ENCODE measurements at regions not wholly inside any gene's neighbourhood (a gene's known extent, or its start where the extent isn't known, plus 50 kb on each side); places are given as distances from the start of the nearest gene placed in this dataset.

DNA sequence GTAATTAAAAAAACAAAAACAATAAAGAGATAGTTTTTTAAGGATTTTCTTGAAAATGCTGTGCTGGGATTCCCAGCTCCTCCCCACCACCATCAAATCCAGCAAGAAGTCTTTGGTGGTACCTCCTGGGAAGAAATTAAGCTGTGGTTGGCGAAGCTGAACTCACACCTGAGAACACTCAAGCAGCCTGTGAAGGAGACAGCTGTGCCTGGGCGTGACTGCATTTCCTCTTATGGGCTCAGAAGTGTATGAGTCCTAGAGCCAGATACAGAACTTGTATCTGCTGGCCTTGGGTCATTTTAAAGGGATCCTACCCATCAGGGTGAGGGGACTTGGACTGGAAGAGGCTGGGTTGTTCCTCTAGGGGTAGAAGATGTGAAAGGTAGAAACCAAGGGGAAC, 561.2 kb upstream of the SGCD start:
- H3K27ac ChIP-seq (ENCODE audit: low read depth, low read length): no peak overlapping the region
- peaks cover 0 to 4% (median 0%) of the 10 kb centered on the region in 5 donors for H3K27me3 ChIP-seq (ENCODE audit: control insufficient read depth in 5 of 5, insufficient read depth in 4 of 5, low read length in 5 of 5)
- H3K4me1 ChIP-seq (ENCODE audit: control insufficient read depth in 5 of 5, insufficient read depth in 5 of 5, low read length in 5 of 5): no peaks in the 10 kb centered on the region
- no peak overlapping the region for H3K4me3 ChIP-seq (ENCODE audit: low read depth in 1 of 5, low read length in 5 of 5)
- H3K36me3 ChIP-seq (ENCODE audit: control insufficient read depth in 5 of 5, insufficient read depth in 5 of 5, low read length in 5 of 5): no peaks in the 10 kb centered on the region
- H3K9ac ChIP-seq (ENCODE audit: low read length in 5 of 5): no peak overlapping the region
- peaks cover 0 to 10% (median 6%) of the 10 kb centered on the region in 5 donors for H3K9me3 ChIP-seq (ENCODE audit: control insufficient read depth in 5 of 5, low read length in 5 of 5)

DNA sequence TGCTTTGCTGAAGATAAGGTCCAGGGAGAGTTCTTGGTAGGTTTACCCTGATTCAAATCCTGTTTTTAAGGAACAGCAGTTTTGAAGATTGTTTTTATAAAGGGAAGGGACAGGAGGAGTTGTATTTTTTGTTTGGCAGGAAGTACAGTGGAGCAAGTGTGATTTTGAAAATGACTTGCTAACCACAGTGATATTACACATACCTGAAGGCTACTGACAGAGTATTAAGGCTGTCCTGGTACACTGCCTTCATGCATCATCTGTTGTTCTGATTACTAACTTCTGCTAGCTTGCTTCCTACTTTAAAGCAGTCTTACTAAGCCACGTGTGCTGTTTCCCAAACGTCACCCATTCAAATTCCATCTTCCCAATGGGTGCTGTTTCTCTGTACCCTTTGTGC, 559.5 kb upstream of the SGCD start:
- Histone ChIP-seq H3K36me3 (ENCODE audit: control insufficient read depth in 5 of 5, insufficient read depth in 5 of 5, low read length in 5 of 5) (no peaks in the 10 kb centered on the region), H3K27ac (ENCODE audit: low read depth, low read length) (no peak overlapping the region), H3K27me3 (ENCODE audit: control insufficient read depth in 5 of 5, insufficient read depth in 4 of 5, low read length in 5 of 5) (peaks cover 0 to 4% (median 0%) of the 10 kb centered on the region in 5 donors)

DNA sequence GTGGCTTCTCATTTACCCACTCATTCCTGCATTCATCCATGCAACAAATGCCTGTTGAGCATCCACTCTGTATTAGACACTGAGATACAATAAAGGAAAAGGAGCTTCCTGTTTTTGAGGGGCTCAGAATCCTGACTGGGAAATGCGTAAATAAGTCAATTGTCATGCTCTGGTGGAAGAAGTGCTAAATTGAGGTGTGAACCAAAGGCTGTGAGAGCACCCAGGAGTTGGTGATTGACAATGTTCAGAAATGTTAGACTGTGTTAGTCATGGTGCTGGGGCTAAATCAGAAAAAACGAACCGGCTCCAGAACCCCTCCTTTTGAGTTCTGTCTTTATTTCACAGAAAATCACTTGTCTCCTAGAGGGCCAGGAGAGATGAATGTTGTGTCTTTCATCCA, 558.6 kb upstream of the SGCD start:
- Histone ChIP-seq H3K9me3 (ENCODE audit: control insufficient read depth in 5 of 5, low read length in 5 of 5) (peaks cover 0 to 6% (median 0%) of the 10 kb centered on the region in 5 donors), H3K27ac (ENCODE audit: low read depth, low read length) (no peak overlapping the region), H3K4me3 (ENCODE audit: low read depth in 1 of 5, low read length in 5 of 5) (no peak overlapping the region), H3K4me1 (ENCODE audit: control insufficient read depth in 5 of 5, insufficient read depth in 5 of 5, low read length in 5 of 5) (no peaks in the 10 kb centered on the region), H3K36me3 (ENCODE audit: control insufficient read depth in 5 of 5, insufficient read depth in 5 of 5, low read length in 5 of 5) (no peaks in the 10 kb centered on the region), H3K9ac (ENCODE audit: low read length in 5 of 5) (no peak overlapping the region), H3K27me3 (ENCODE audit: control insufficient read depth in 5 of 5, insufficient read depth in 4 of 5, low read length in 5 of 5) (peaks cover 0 to 4% (median 0%) of the 10 kb centered on the region in 5 donors)

More for the DNA sequence above, 559.5 kb upstream of the SGCD start:
- Histone ChIP-seq H3K9ac (ENCODE audit: low read length in 5 of 5) (no peak overlapping the region), H3K4me1 (ENCODE audit: control insufficient read depth in 5 of 5, insufficient read depth in 5 of 5, low read length in 5 of 5) (no peaks in the 10 kb centered on the region), H3K4me3 (ENCODE audit: low read depth in 1 of 5, low read length in 5 of 5) (no peak overlapping the region), H3K9me3 (ENCODE audit: control insufficient read depth in 5 of 5, low read length in 5 of 5) (peaks cover 0 to 6% (median 0%) of the 10 kb centered on the region in 5 donors)

- H3K27me3 ChIP-seq (ENCODE audit: control insufficient read depth in 5 of 5, insufficient read depth in 4 of 5, low read length in 5 of 5): no peaks in the 10 kb centered on the region
- H3K27ac ChIP-seq (ENCODE audit: low read depth, low read length): no peak overlapping the region
- H3K9me3 ChIP-seq (ENCODE audit: control insufficient read depth in 5 of 5, low read length in 5 of 5): peaks cover 0 to 4% (median 0%) of the 10 kb centered on the region in 5 donors
Measured at GRCh38 chr5:155772009-155772662, 554.8 kb upstream of the SGCD start.

DNA sequence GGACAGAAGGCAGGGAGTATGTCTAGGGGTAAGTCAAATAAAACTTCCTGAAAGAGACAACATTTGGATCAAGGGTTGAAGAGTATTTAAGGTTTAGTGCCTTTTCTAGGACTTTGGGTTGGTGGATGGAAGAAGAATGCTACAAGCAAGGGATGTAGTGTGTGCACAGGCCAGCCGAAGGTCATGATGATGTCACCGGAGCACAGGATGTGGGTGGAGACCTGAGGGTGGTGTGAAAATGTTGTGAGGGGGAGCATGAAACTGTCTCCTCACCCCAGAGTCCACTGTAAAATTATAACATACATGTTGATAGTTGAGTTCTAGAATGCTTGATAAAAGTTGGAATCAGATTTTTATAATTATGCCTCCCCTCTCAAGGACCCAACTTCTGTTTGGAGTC, 553.3 kb upstream of the SGCD start:
- no peaks in the 10 kb centered on the region for H3K36me3 ChIP-seq (ENCODE audit: control insufficient read depth in 5 of 5, insufficient read depth in 5 of 5, low read length in 5 of 5)
- no peak overlapping the region for H3K9ac ChIP-seq (ENCODE audit: low read length in 5 of 5)
- H3K4me1 ChIP-seq (ENCODE audit: control insufficient read depth in 5 of 5, insufficient read depth in 5 of 5, low read length in 5 of 5): no peaks in the 10 kb centered on the region
- H3K9me3 ChIP-seq (ENCODE audit: control insufficient read depth in 5 of 5, low read length in 5 of 5): peaks cover 0 to 4% (median 0%) of the 10 kb centered on the region in 5 donors
- H3K27ac ChIP-seq (ENCODE audit: low read depth, low read length): no peak overlapping the region
- H3K27me3 ChIP-seq (ENCODE audit: control insufficient read depth in 5 of 5, insufficient read depth in 4 of 5, low read length in 5 of 5): no peaks in the 10 kb centered on the region
- H3K4me3 ChIP-seq (ENCODE audit: low read depth in 1 of 5, low read length in 5 of 5): no peak overlapping the region

More at GRCh38 chr5:155772009-155772662, 554.8 kb upstream of the SGCD start:
- no peak overlapping the region for H3K9ac ChIP-seq (ENCODE audit: low read length in 5 of 5)
- H3K36me3 ChIP-seq (ENCODE audit: control insufficient read depth in 5 of 5, insufficient read depth in 5 of 5, low read length in 5 of 5): no peaks in the 10 kb centered on the region
- no peaks in the 10 kb centered on the region for H3K4me1 ChIP-seq (ENCODE audit: control insufficient read depth in 5 of 5, insufficient read depth in 5 of 5, low read length in 5 of 5)
- H3K4me3 ChIP-seq (ENCODE audit: low read depth in 1 of 5, low read length in 5 of 5): no peak overlapping the region

DNA sequence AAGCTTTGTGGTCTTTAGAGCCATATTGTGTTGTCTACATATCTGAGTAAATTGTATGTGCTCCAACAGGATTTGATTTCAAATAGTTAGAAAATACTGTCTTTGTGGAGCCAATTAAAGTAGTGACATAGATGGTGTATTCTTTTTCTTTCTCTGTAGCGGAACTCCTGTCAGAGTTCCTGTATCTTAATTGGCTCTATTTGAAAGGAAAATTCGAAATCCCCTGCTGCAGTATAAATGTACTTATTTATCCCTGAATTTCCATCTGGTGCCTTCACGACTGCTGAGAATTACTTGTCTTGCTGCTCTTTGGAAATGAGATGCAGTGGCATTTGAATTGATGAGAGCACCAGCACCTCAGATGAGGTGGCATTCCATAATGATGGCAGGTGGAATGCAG, 546.7 kb upstream of the SGCD start:
- H3K9me3 ChIP-seq (ENCODE audit: control insufficient read depth in 5 of 5, low read length in 5 of 5): peaks cover 0 to 6% (median 0%) of the 10 kb centered on the region in 5 donors
- H3K36me3 ChIP-seq (ENCODE audit: control insufficient read depth in 5 of 5, insufficient read depth in 5 of 5, low read length in 5 of 5): no peaks in the 10 kb centered on the region
- H3K9ac ChIP-seq (ENCODE audit: low read length in 5 of 5): no peak overlapping the region
- no peak overlapping the region for H3K27ac ChIP-seq (ENCODE audit: low read depth, low read length)
- no peaks in the 10 kb centered on the region for H3K27me3 ChIP-seq (ENCODE audit: control insufficient read depth in 5 of 5, insufficient read depth in 4 of 5, low read length in 5 of 5)
- no peak overlapping the region for H3K4me3 ChIP-seq (ENCODE audit: low read depth in 1 of 5, low read length in 5 of 5)
- H3K4me1 ChIP-seq (ENCODE audit: control insufficient read depth in 5 of 5, insufficient read depth in 5 of 5, low read length in 5 of 5): no peaks in the 10 kb centered on the region

DNA sequence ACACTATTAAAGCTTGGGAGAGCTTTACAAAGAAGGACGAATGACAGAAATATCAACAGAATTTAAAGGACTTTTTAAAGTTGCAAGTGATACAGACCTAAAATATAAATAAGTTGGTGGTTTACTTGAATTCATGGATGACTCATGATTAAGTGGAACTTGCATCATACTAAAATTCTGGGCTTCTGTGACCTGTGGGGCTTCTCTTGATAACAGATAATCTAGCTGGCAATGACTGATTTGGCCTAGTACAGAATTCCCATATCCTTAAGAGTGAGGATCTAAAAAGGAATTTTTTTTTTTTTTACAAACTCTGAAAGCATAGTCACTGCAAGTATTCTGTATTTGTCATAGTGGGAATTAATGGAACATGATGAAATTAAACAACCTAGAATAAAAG, 543.7 kb upstream of the SGCD start:
- no peaks in the 10 kb centered on the region for H3K27me3 ChIP-seq (ENCODE audit: control insufficient read depth in 5 of 5, insufficient read depth in 4 of 5, low read length in 5 of 5)
- H3K27ac ChIP-seq (ENCODE audit: low read depth, low read length): no peak overlapping the region
- no peaks in the 10 kb centered on the region for H3K36me3 ChIP-seq (ENCODE audit: control insufficient read depth in 5 of 5, insufficient read depth in 5 of 5, low read length in 5 of 5)
- H3K4me1 ChIP-seq (ENCODE audit: control insufficient read depth in 5 of 5, insufficient read depth in 5 of 5, low read length in 5 of 5): no peaks in the 10 kb centered on the region
- no peak overlapping the region for H3K9ac ChIP-seq (ENCODE audit: low read length in 5 of 5)
- peaks cover 0 to 6% (median 0%) of the 10 kb centered on the region in 5 donors for H3K9me3 ChIP-seq (ENCODE audit: control insufficient read depth in 5 of 5, low read length in 5 of 5)
- H3K4me3 ChIP-seq (ENCODE audit: low read depth in 1 of 5, low read length in 5 of 5): no peak overlapping the region

- Histone ChIP-seq H3K4me1 (ENCODE audit: control insufficient read depth in 5 of 5, insufficient read depth in 5 of 5, low read length in 5 of 5) (no peaks in the 10 kb centered on the region), H3K36me3 (ENCODE audit: control insufficient read depth in 5 of 5, insufficient read depth in 5 of 5, low read length in 5 of 5) (no peaks in the 10 kb centered on the region), H3K27me3 (ENCODE audit: control insufficient read depth in 5 of 5, insufficient read depth in 4 of 5, low read length in 5 of 5) (no peaks in the 10 kb centered on the region), H3K9ac (ENCODE audit: low read length in 5 of 5) (no peak overlapping the region), H3K9me3 (ENCODE audit: control insufficient read depth in 5 of 5, low read length in 5 of 5) (peaks cover 0 to 6% (median 0%) of the 10 kb centered on the region in 5 donors), H3K4me3 (ENCODE audit: low read depth in 1 of 5, low read length in 5 of 5) (no peak overlapping the region), H3K27ac (ENCODE audit: low read depth, low read length) (no peak overlapping the region)
Measured at GRCh38 chr5:155783791-155784190, 543.2 kb upstream of the SGCD start.

DNA sequence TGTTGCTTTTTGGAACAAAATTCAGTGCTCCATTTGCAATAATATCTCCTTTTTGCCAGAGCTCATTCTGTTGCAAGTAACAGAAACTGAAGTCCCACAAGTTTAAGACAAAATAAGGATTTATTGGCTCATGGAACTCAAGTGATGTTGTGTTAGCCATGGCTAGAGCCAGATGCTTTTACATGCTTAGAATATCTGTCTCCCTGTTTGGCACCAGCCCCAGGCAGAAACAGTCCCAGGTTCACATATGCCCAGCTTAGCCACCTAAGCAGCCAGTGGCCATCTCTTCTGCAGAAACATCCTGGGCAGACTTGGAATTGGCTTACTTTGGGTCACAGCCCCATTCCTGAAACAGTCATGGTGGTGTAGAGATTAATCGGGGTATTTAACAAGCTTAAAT, 540.9 kb upstream of the SGCD start:
- Histone ChIP-seq H3K27ac (ENCODE audit: low read depth, low read length) (no peak overlapping the region), H3K36me3 (ENCODE audit: control insufficient read depth in 5 of 5, insufficient read depth in 5 of 5, low read length in 5 of 5) (no peaks in the 10 kb centered on the region), H3K9ac (ENCODE audit: low read length in 5 of 5) (no peak overlapping the region), H3K4me3 (ENCODE audit: low read depth in 1 of 5, low read length in 5 of 5) (no peak overlapping the region), H3K4me1 (ENCODE audit: control insufficient read depth in 5 of 5, insufficient read depth in 5 of 5, low read length in 5 of 5) (no peaks in the 10 kb centered on the region), H3K27me3 (ENCODE audit: control insufficient read depth in 5 of 5, insufficient read depth in 4 of 5, low read length in 5 of 5) (no peaks in the 10 kb centered on the region), H3K9me3 (ENCODE audit: control insufficient read depth in 5 of 5, low read length in 5 of 5) (no peaks in the 10 kb centered on the region)

DNA sequence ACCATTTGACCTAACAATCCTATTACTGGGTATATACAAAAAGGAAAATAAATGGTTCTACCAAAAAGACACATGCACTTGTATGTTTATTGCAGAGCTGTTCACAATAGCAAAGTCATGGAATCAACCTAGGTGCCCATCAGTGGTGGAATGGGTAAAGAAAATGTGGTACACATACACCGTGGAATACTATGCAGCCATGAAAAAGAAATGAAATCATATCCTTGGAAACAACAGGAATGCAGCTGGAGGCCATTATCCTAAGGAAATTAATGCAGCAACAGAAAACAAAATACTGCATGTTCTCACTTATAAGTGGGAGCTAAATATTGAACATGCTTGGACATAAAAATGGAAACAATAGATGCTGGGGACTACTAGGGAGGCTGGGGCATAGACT, 534.1 kb upstream of the SGCD start:
- Histone ChIP-seq H3K9ac (ENCODE audit: low read length in 5 of 5) (no peak overlapping the region), H3K27ac (ENCODE audit: low read depth, low read length) (no peak overlapping the region), H3K4me1 (ENCODE audit: control insufficient read depth in 5 of 5, insufficient read depth in 5 of 5, low read length in 5 of 5) (no peaks in the 10 kb centered on the region), H3K9me3 (ENCODE audit: control insufficient read depth in 5 of 5, low read length in 5 of 5) (peaks cover 6 to 32% (median 15%) of the 10 kb centered on the region in 5 donors), H3K36me3 (ENCODE audit: control insufficient read depth in 5 of 5, insufficient read depth in 5 of 5, low read length in 5 of 5) (no peaks in the 10 kb centered on the region), H3K4me3 (ENCODE audit: low read depth in 1 of 5, low read length in 5 of 5) (no peak overlapping the region), H3K27me3 (ENCODE audit: control insufficient read depth in 5 of 5, insufficient read depth in 4 of 5, low read length in 5 of 5) (no peaks in the 10 kb centered on the region)

All from subcutaneous abdominal adipose tissue (tissue), 5 donors.